Adrenal gland (tissue), 9 donors: ENCODE measurements at regions not wholly inside any gene's neighbourhood (a gene's known extent, or its start where the extent isn't known, plus 50 kb on each side); places are given as distances from the start of the nearest gene placed in this dataset.

ENCODE experiments used
- DNase-seq, 7 donors: peaks; one replicate each; pipeline ENCODE4 v3.0.0-alpha.2; 2019 to 2020
- H3K27ac ChIP-seq, 5 donors: fragments of 200-600 bp; sonication (generic) in 4 of 5; 1 replicate in 3 of 5; 2 replicates in 2 of 5; pipeline versions ENCODE4 v1.5.1 to v1.8.0; 2016 to 2020; ENCODE audit warnings: mild to moderate bottlenecking in 1 of 5
- H3K27me3 ChIP-seq: fragments of 200-600 bp; 2 replicates; pipeline ENCODE4 v1.8.0; 2021
- H3K36me3 ChIP-seq, 2 donors: fragments of 200-600 bp; replicated peaks in 1 of 2; 1 replicate in 1 of 2; 2 replicates in 1 of 2; pipeline versions ENCODE4 v1.5.1 to v1.8.0; 2018 to 2022
- H3K4me1 ChIP-seq, 2 donors: fragments of 200-600 bp; replicated peaks in 1 of 2; 1 replicate in 1 of 2; 2 replicates in 1 of 2; pipeline versions ENCODE4 v1.5.1 to v1.8.0; 2018 to 2021
- H3K4me3 ChIP-seq, 4 donors: fragments of 200-600 bp; sonication (generic) in 3 of 4; one replicate each; pipeline ENCODE4 v1.5.1; 2016 to 2018
- H3K9me3 ChIP-seq, 3 donors: fragments of 200-600 bp; sonication (generic) in 1 of 3; replicated peaks in 1 of 3; 1 replicate in 2 of 3; 2 replicates in 1 of 3; pipeline versions ENCODE4 v1.5.1 to v1.8.0; 2016 to 2021
- CTCF ChIP-seq, 6 experiments: fragments of 450-650 bp in 4 of 6; fragments of 200-600 bp in 2 of 6; sonication (generic) in 1 of 6; IDR thresholded peaks; 1 replicate in 5 of 6; 2 replicates in 1 of 6; pipeline versions ENCODE4 v1.5.1 to v1.8.0; 2016 to 2021; ENCODE audit warnings: antibody characterized with exemption in 6 of 6, mild to moderate bottlenecking in 2 of 6, moderate library complexity in 1 of 6
- POLR2A ChIP-seq, 2 donors: fragments of 450-650 bp; IDR thresholded peaks; one replicate each; pipeline ENCODE4 v1.6.1; 2017; ENCODE audit warnings: antibody characterized with exemption in 2 of 2, mild to moderate bottlenecking in 2 of 2, moderate library complexity in 1 of 2
- WGBS, 4 donors: extraction: QIAGEN DNeasy Blood & Tissue Kit in 2 of 4; methylation state at CpG; one replicate each; pipeline versions ENCODE4 v1.1.5 to v1.1.7; 2013 to 2017; 5-methylcytosine and 5-hydroxymethylcytosine counted together
- intact Hi-C, 2 donors: fragments of 100-400 bp; cut with DNase I; formaldehyde crosslinking; loops; one replicate each; pipeline versions ENCODE4 v1.14.1 to v1.15.0; 2022 to 2023
- donor health status: healthy with polysubstance abuse.
- donor health status: Bipolar disorder and iron deficiency.
- donor health status: DM: yes; HTN: yes; CAD: no.
- donor health status: DM: no; HTN: no; CAD: no.
- donor health status: DM: no; HTN: no; CAD: no.

- 75 to 88% (median 76%) methylated on average over 9 of the region's 9 CpGs for WGBS, 4 donors
- no peak overlapping the region for H3K27ac ChIP-seq
- no peak overlapping the region for H3K4me3 ChIP-seq
- H3K4me1 ChIP-seq: peaks cover 0 to 17% of the 10 kb centered on the region in 2 donors
- no peaks in the 10 kb centered on the region for H3K27me3 ChIP-seq
- TF ChIP-seq CTCF (IDR thresholded peaks at IDR 0.05): no peak
- TF ChIP-seq POLR2A (IDR thresholded peaks at IDR 0.05): no peak
- intact Hi-C loops: no loop called here
- no peak for DNase-seq
- no peaks in the 10 kb centered on the region for H3K9me3 ChIP-seq
- H3K36me3 ChIP-seq: no peaks in the 10 kb centered on the region
These were observed 125.7 kb upstream of the BTBD3 start for GRCh38 chr20:11791835-11792567.

- DNase-seq: no peak
- H3K9me3 ChIP-seq: no peaks in the 10 kb centered on the region
- H3K4me3 ChIP-seq: no peak overlapping the region
- WGBS, 4 donors: 37 to 51% (median 44%) methylated on average over 2 of the region's 2 CpGs
- TF ChIP-seq CTCF (IDR thresholded peaks at IDR 0.05): no peak
- TF ChIP-seq POLR2A (IDR thresholded peaks at IDR 0.05): no peak
- H3K36me3 ChIP-seq: no peaks in the 10 kb centered on the region
- peaks cover 0 to 23% of the 10 kb centered on the region in 2 donors for H3K4me1 ChIP-seq
- intact Hi-C loops: no loop called here
- H3K27me3 ChIP-seq: no peaks in the 10 kb centered on the region
- H3K27ac ChIP-seq: no peak overlapping the region
These were observed 125.1 kb upstream of the BTBD3 start for GRCh38 chr20:11792568-11792953.

GRCh38 chr20:11794525-11794924 is 123.2 kb upstream of the BTBD3 start:
- H3K27ac ChIP-seq: no peak overlapping the region
- TF ChIP-seq POLR2A (IDR thresholded peaks at IDR 0.05) (no peak), CTCF (IDR thresholded peaks at IDR 0.05) (no peak)
- no peak overlapping the region for H3K4me3 ChIP-seq
- no peak for DNase-seq
- no peaks in the 10 kb centered on the region for H3K9me3 ChIP-seq
- 91 to 98% (median 95%) methylated on average over 3 of the region's 3 CpGs for WGBS, 4 donors
- H3K4me1 ChIP-seq: peaks cover 0 to 24% of the 10 kb centered on the region in 2 donors
- no peaks in the 10 kb centered on the region for H3K36me3 ChIP-seq
- H3K27me3 ChIP-seq: no peaks in the 10 kb centered on the region
- intact Hi-C loops: no loop called here

- TF ChIP-seq POLR2A (IDR thresholded peaks at IDR 0.05): no peak
- TF ChIP-seq CTCF (IDR thresholded peaks at IDR 0.05): no peak
- no peak for DNase-seq
- Histone ChIP-seq H3K4me1 (peaks cover 0 to 24% of the 10 kb centered on the region in 2 donors), H3K4me3 (no peak overlapping the region), H3K36me3 (no peaks in the 10 kb centered on the region), H3K27me3 (no peaks in the 10 kb centered on the region), H3K27ac (no peak overlapping the region), H3K9me3 (no peaks in the 10 kb centered on the region)
- intact Hi-C loops: no loop called here
- 57 to 73% (median 62%) methylated on average over 8 of the region's 8 CpGs for WGBS, 4 donors
These were observed 122.5 kb upstream of the BTBD3 start for GRCh38 chr20:11795071-11795615.
